ENCODE measurements at regions not wholly inside any gene's neighbourhood (a gene's known extent, or its start where the extent isn't known, plus 50 kb on each side); places are given as distances from the start of the nearest gene placed in this dataset.

- Histone ChIP-seq H3K27me3 (replicated peaks in 2 of 5; ENCODE audit: control insufficient read depth in 4 of 5, insufficient read depth in 5 of 5, low read length in 4 of 5) (no peaks in the 10 kb centered on the region), H3K36me3 (ENCODE audit: control insufficient read depth in 4 of 4, insufficient read depth in 4 of 4, low read length in 3 of 4) (no peaks in the 10 kb centered on the region), H3K27ac (ENCODE audit: insufficient read depth in 1 of 2, low read depth in 1 of 2, low read length in 2 of 2, poor library complexity in 1 of 2, severe bottlenecking in 2 of 2) (no peak overlapping the region), H3K4me3 (ENCODE audit: control insufficient read depth in 1 of 7, extremely low read depth in 1 of 7, insufficient read depth in 4 of 7, low read depth in 2 of 7, low read length in 6 of 7) (no peak overlapping the region), H3K9me3 (ENCODE audit: control extremely low read depth in 1 of 5, control insufficient read depth in 4 of 5, insufficient read depth in 2 of 5, low read depth in 1 of 5, low read length in 4 of 5) (peaks cover 4 to 28% (median 8%) of the 10 kb centered on the region in 5 experiments), H3K4me1 (ENCODE audit: control extremely low read depth in 1 of 4, control insufficient read depth in 4 of 4, insufficient read depth in 4 of 4, low read length in 3 of 4) (no peaks in the 10 kb centered on the region)
- CTCF ChIA-PET, result interaction anchor here (0.8 to 1.1 kb wide), 2 partner anchors 13 to 126 kb away, joined by 4 read pairs; no protein-coding TSS in a partner anchor
- 69% methylated on average over 5 of the region's 8 CpGs for WGBS (ENCODE audit: insufficient coverage)
- POLR2A ChIA-PET, result no interaction called here
- peak in 1 of 3 donors; percentile 29 for DNase-seq
These were observed 169.5 kb upstream of the LYZL1 start for GRCh38 chr10:29119374-29119773.

GRCh38 chr10:29120216-29120615, 168.7 kb upstream of the LYZL1 start:
- H3K27ac ChIP-seq (ENCODE audit: insufficient read depth in 1 of 2, low read depth in 1 of 2, low read length in 2 of 2, poor library complexity in 1 of 2, severe bottlenecking in 2 of 2), result no peak overlapping the region
- no peak for DNase-seq
- no peaks in the 10 kb centered on the region for H3K4me1 ChIP-seq (ENCODE audit: control extremely low read depth in 1 of 4, control insufficient read depth in 4 of 4, insufficient read depth in 4 of 4, low read length in 3 of 4)
- no peaks in the 10 kb centered on the region for H3K27me3 ChIP-seq (replicated peaks in 2 of 5; ENCODE audit: control insufficient read depth in 4 of 5, insufficient read depth in 5 of 5, low read length in 4 of 5)
- no peaks in the 10 kb centered on the region for H3K36me3 ChIP-seq (ENCODE audit: control insufficient read depth in 4 of 4, insufficient read depth in 4 of 4, low read length in 3 of 4)
- ChIA-PET CTCF (interaction anchor here (1.1 kb wide), 1 partner anchor 9 kb away, joined by 3 read pairs; no protein-coding TSS in a partner anchor), POLR2A (no interaction called here)
- H3K4me3 ChIP-seq (ENCODE audit: control insufficient read depth in 1 of 7, extremely low read depth in 1 of 7, insufficient read depth in 4 of 7, low read depth in 2 of 7, low read length in 6 of 7), result no peak overlapping the region
- 100% methylated on average over 3 of the region's 3 CpGs for WGBS (ENCODE audit: insufficient coverage)
- peaks cover 4 to 27% (median 8%) of the 10 kb centered on the region in 5 experiments for H3K9me3 ChIP-seq (ENCODE audit: control extremely low read depth in 1 of 5, control insufficient read depth in 4 of 5, insufficient read depth in 2 of 5, low read depth in 1 of 5, low read length in 4 of 5)

- 92% methylated on average over 6 of the region's 6 CpGs for WGBS (ENCODE audit: insufficient coverage)
- Histone ChIP-seq H3K9me3 (ENCODE audit: control extremely low read depth in 1 of 5, control insufficient read depth in 4 of 5, insufficient read depth in 2 of 5, low read depth in 1 of 5, low read length in 4 of 5) (peaks cover 0 to 3% (median 0%) of the 10 kb centered on the region in 5 experiments), H3K27me3 (replicated peaks in 2 of 5; ENCODE audit: control insufficient read depth in 4 of 5, insufficient read depth in 5 of 5, low read length in 4 of 5) (peaks cover 0 to 5% (median 0%) of the 10 kb centered on the region in 5 experiments), H3K4me1 (ENCODE audit: control extremely low read depth in 1 of 4, control insufficient read depth in 4 of 4, insufficient read depth in 4 of 4, low read length in 3 of 4) (no peaks in the 10 kb centered on the region), H3K36me3 (ENCODE audit: control insufficient read depth in 4 of 4, insufficient read depth in 4 of 4, low read length in 3 of 4) (no peaks in the 10 kb centered on the region), H3K27ac (ENCODE audit: insufficient read depth in 1 of 2, low read depth in 1 of 2, low read length in 2 of 2, poor library complexity in 1 of 2, severe bottlenecking in 2 of 2) (no peak overlapping the region), H3K4me3 (ENCODE audit: control insufficient read depth in 1 of 7, extremely low read depth in 1 of 7, insufficient read depth in 4 of 7, low read depth in 2 of 7, low read length in 6 of 7) (no peak overlapping the region)
- CTCF ChIA-PET, result no interaction called here
- no peak for DNase-seq
- POLR2A ChIA-PET, result no interaction called here
These were observed 164.0 kb upstream of the LYZL1 start for GRCh38 chr10:29124864-29125263.

- H3K9me3 ChIP-seq (ENCODE audit: control extremely low read depth in 1 of 5, control insufficient read depth in 4 of 5, insufficient read depth in 2 of 5, low read depth in 1 of 5, low read length in 4 of 5), result peaks cover 0 to 3% (median 0%) of the 10 kb centered on the region in 5 experiments
- ChIA-PET CTCF (interaction anchor here (0.6 to 1.6 kb wide), 4 partner anchors 9 to 451 kb away, joined by 3 to 8 read pairs (median 4); no protein-coding TSS in a partner anchor), POLR2A (no interaction called here)
- H3K4me1 ChIP-seq (ENCODE audit: control extremely low read depth in 1 of 4, control insufficient read depth in 4 of 4, insufficient read depth in 4 of 4, low read length in 3 of 4), result peaks cover 0 to 9% (median 5%) of the 10 kb centered on the region in 4 experiments
- H3K36me3 ChIP-seq (ENCODE audit: control insufficient read depth in 4 of 4, insufficient read depth in 4 of 4, low read length in 3 of 4), result no peaks in the 10 kb centered on the region
- no peak overlapping the region for H3K27ac ChIP-seq (ENCODE audit: insufficient read depth in 1 of 2, low read depth in 1 of 2, low read length in 2 of 2, poor library complexity in 1 of 2, severe bottlenecking in 2 of 2)
- H3K4me3 ChIP-seq (ENCODE audit: control insufficient read depth in 1 of 7, extremely low read depth in 1 of 7, insufficient read depth in 4 of 7, low read depth in 2 of 7, low read length in 6 of 7), result no peak overlapping the region
- DNase-seq, result no peak
- 82% methylated on average over 2 of the region's 7 CpGs for WGBS (ENCODE audit: insufficient coverage)
- peaks cover 0 to 5% (median 0%) of the 10 kb centered on the region in 5 experiments for H3K27me3 ChIP-seq (replicated peaks in 2 of 5; ENCODE audit: control insufficient read depth in 4 of 5, insufficient read depth in 5 of 5, low read length in 4 of 5)
These were observed 161.7 kb upstream of the LYZL1 start for GRCh38 chr10:29127037-29127700.

GRCh38 chr10:29127731-29128130, 161.1 kb upstream of the LYZL1 start:
- no peak overlapping the region for H3K27ac ChIP-seq (ENCODE audit: insufficient read depth in 1 of 2, low read depth in 1 of 2, low read length in 2 of 2, poor library complexity in 1 of 2, severe bottlenecking in 2 of 2)
- CTCF ChIA-PET, result interaction anchor here (1.0 kb wide), 1 partner anchor 29 kb away, joined by 3 read pairs; no protein-coding TSS in a partner anchor
- 88% methylated on average over 2 of the region's 3 CpGs for WGBS (ENCODE audit: insufficient coverage)

GRCh38 chr10:29130190-29130673, 158.6 kb upstream of the LYZL1 start:
- peaks cover 0 to 17% (median 8%) of the 10 kb centered on the region in 4 experiments for H3K4me1 ChIP-seq (ENCODE audit: control extremely low read depth in 1 of 4, control insufficient read depth in 4 of 4, insufficient read depth in 4 of 4, low read length in 3 of 4)
- H3K36me3 ChIP-seq (ENCODE audit: control insufficient read depth in 4 of 4, insufficient read depth in 4 of 4, low read length in 3 of 4), result no peaks in the 10 kb centered on the region
- no peak overlapping the region for H3K4me3 ChIP-seq (ENCODE audit: control insufficient read depth in 1 of 7, extremely low read depth in 1 of 7, insufficient read depth in 4 of 7, low read depth in 2 of 7, low read length in 6 of 7)
- H3K9me3 ChIP-seq (ENCODE audit: control extremely low read depth in 1 of 5, control insufficient read depth in 4 of 5, insufficient read depth in 2 of 5, low read depth in 1 of 5, low read length in 4 of 5), result no peaks in the 10 kb centered on the region
- H3K27me3 ChIP-seq (replicated peaks in 2 of 5; ENCODE audit: control insufficient read depth in 4 of 5, insufficient read depth in 5 of 5, low read length in 4 of 5), result peaks cover 0 to 5% (median 2%) of the 10 kb centered on the region in 5 experiments
- DNase-seq, result peak; percentile 15 to 26 (median 22)
- ChIA-PET POLR2A (no interaction called here), CTCF (no interaction called here)
- no CpG with 5 or more reads among the region's 1 CpG for WGBS (ENCODE audit: insufficient coverage)
- no peak overlapping the region for H3K27ac ChIP-seq (ENCODE audit: insufficient read depth in 1 of 2, low read depth in 1 of 2, low read length in 2 of 2, poor library complexity in 1 of 2, severe bottlenecking in 2 of 2)

More at GRCh38 chr10:29127731-29128130, 161.1 kb upstream of the LYZL1 start:
- Histone ChIP-seq H3K9me3 (ENCODE audit: control extremely low read depth in 1 of 5, control insufficient read depth in 4 of 5, insufficient read depth in 2 of 5, low read depth in 1 of 5, low read length in 4 of 5) (peaks cover 0 to 3% (median 0%) of the 10 kb centered on the region in 5 experiments), H3K4me3 (ENCODE audit: control insufficient read depth in 1 of 7, extremely low read depth in 1 of 7, insufficient read depth in 4 of 7, low read depth in 2 of 7, low read length in 6 of 7) (no peak overlapping the region), H3K27me3 (replicated peaks in 2 of 5; ENCODE audit: control insufficient read depth in 4 of 5, insufficient read depth in 5 of 5, low read length in 4 of 5) (peaks cover 0 to 5% (median 0%) of the 10 kb centered on the region in 5 experiments), H3K36me3 (ENCODE audit: control insufficient read depth in 4 of 4, insufficient read depth in 4 of 4, low read length in 3 of 4) (no peaks in the 10 kb centered on the region), H3K4me1 (ENCODE audit: control extremely low read depth in 1 of 4, control insufficient read depth in 4 of 4, insufficient read depth in 4 of 4, low read length in 3 of 4) (peaks cover 0 to 15% (median 7%) of the 10 kb centered on the region in 4 experiments)
- POLR2A ChIA-PET, result no interaction called here
- DNase-seq, result no peak

GRCh38 chr10:29131952-29132547, 156.8 kb upstream of the LYZL1 start:
- ChIA-PET POLR2A (no interaction called here), CTCF (interaction anchor here (1.8 kb wide), 1 partner anchor 13 kb away, joined by 4 read pairs; no protein-coding TSS in a partner anchor)
- Histone ChIP-seq H3K27me3 (replicated peaks in 2 of 5; ENCODE audit: control insufficient read depth in 4 of 5, insufficient read depth in 5 of 5, low read length in 4 of 5) (peaks cover 0 to 5% (median 2%) of the 10 kb centered on the region in 5 experiments), H3K4me3 (ENCODE audit: control insufficient read depth in 1 of 7, extremely low read depth in 1 of 7, insufficient read depth in 4 of 7, low read depth in 2 of 7, low read length in 6 of 7) (peak overlapping the region in 2 of 7 experiments; percentile 20 to 29), H3K36me3 (ENCODE audit: control insufficient read depth in 4 of 4, insufficient read depth in 4 of 4, low read length in 3 of 4) (no peaks in the 10 kb centered on the region), H3K4me1 (ENCODE audit: control extremely low read depth in 1 of 4, control insufficient read depth in 4 of 4, insufficient read depth in 4 of 4, low read length in 3 of 4) (peaks cover 0 to 17% (median 8%) of the 10 kb centered on the region in 4 experiments), H3K27ac (ENCODE audit: insufficient read depth in 1 of 2, low read depth in 1 of 2, low read length in 2 of 2, poor library complexity in 1 of 2, severe bottlenecking in 2 of 2) (no peak overlapping the region), H3K9me3 (ENCODE audit: control extremely low read depth in 1 of 5, control insufficient read depth in 4 of 5, insufficient read depth in 2 of 5, low read depth in 1 of 5, low read length in 4 of 5) (peaks cover 0 to under 1% (median 0%) of the 10 kb centered on the region in 5 experiments)
- peak; percentile 68 to 92 (median 85) for DNase-seq
- 27% methylated on average over 12 of the region's 12 CpGs for WGBS (ENCODE audit: insufficient coverage)
